KBM-7 (cell line): ENCODE measurements at regions not wholly inside any gene's neighbourhood (a gene's known extent, or its start where the extent isn't known, plus 50 kb on each side); places are given as distances from the start of the nearest gene placed in this dataset.

Experiments
- DNase-seq: peaks from one replicate; pipeline ENCODE4 v3.0.0-alpha.2; 2015
- in situ Hi-C: fragments of 300-500 bp; cut with MboI; formaldehyde crosslinking; loops from 2 replicates; pipeline ENCODE4 v1.14.3; 2020; ENCODE audit warnings: low sequenced_read_pairs, low pct_unique_long_range_greater_than_20kb, mixed read lengths

GRCh38 chr12:106001105-106001836 lies 137.5 kb downstream of the NUAK1 start:
- in situ Hi-C loops: no loop called here
- DNase-seq: no peak

GRCh38 chr12:106001837-106002218 lies 136.9 kb downstream of the NUAK1 start:
- DNase-seq: no peak
- in situ Hi-C loops: no loop called here

DNA sequence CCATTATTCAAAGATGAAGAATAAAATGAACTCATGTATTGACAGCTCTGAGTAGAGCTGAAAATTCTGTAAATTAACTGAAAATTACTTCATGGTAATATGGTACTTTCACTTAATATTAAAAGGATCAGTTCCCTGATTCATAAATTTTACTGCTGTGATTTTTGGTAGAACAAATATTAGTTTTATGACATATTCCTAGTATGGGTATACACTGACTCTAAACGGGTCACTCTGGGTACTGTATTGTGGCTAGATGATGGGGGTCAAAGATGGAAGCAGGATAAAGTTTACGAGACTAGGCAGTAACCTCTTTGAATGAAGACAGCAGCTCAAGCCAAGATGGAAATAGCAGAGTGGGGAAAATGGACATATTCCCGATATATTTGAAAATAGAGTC lies 135.5 kb downstream of the NUAK1 start:
- in situ Hi-C loops: no loop called here
- DNase-seq: no peak

DNA sequence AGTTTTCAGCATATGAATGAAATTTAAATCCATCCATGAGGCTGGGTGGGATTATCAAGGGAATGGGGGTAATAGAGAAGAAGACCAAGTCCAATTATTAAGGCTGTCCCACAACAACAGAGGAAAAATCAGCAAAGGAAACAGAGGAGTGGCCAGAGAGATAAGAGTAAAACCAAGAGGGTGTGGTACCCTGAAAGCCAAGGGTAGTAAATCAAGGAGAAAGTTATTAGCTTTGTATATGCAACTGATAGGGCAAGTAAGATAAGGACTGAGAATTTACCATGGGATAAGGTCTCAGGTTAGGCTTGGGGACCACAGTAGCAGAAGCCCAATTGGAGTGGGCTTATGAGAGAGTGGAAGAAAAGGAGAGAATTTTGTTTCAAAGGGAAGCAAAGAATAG lies 134.5 kb downstream of the NUAK1 start:
- in situ Hi-C loops: no loop called here
- DNase-seq: no peak

DNA sequence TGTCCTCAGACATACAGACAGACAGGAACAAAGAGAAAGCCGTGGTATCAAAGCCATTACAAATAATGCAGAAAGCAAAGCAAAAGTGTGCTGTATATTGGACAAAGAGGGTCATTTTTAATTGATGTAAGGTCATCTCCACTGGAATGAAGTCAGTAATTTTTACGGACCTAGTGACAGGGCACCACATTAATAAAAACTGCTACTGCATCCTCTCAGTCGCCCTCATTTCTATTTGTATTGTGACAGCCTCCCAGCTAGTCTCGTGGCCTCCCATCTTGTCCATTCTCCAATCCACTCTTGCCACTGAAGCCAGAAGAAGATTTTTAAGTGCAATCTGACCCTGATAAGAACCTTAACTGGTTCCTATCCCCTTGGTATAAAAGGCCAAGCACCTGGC lies 132.4 kb downstream of the NUAK1 start:
- in situ Hi-C loops: no loop called here
- DNase-seq: no peak

GRCh38 chr12:106006940-106007339 lies 131.8 kb downstream of the NUAK1 start:
- no peak for DNase-seq
- in situ Hi-C loops: no loop called here

DNA sequence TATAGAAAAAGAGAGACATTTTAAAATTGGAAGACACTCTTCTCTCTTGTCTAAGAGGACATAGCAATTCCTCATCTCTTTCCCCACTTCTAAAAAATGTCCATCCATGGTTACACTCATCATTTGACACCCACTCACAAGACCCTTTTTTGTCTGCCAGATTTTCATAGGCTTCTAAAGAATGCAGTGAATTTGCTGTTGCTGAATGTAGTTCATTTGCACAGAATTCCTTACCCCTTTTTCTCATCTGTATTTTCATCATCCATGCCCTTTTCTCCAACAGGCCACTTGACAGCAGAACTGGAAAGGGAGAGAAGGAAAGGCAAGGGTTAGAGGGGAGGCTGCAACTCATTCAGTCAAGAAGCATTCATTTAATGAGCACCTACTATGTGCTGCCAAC lies 128.0 kb downstream of the NUAK1 start:
- no peak for DNase-seq

More for the DNA sequence above, 128.0 kb downstream of the NUAK1 start:
- in situ Hi-C loops: no loop called here
